ENCODE measurements at regions not wholly inside any gene's neighbourhood (a gene's known extent, or its start where the extent isn't known, plus 50 kb on each side); places are given as distances from the start of the nearest gene placed in this dataset.

- no peak for TF ChIP-seq EZH2phosphoT487 (IDR thresholded peaks at IDR 0.05; ENCODE audit: low read length)
- TF ChIP-seq CTCF (IDR thresholded peaks at IDR 0.05; ENCODE audit: low read length): no peak
Observed at GRCh38 chr10:44186150-44186549, 198.7 kb downstream of the CXCL12 start.
